ENCODE measurements at regions not wholly inside any gene's neighbourhood (a gene's known extent, or its start where the extent isn't known, plus 50 kb on each side); places are given as distances from the start of the nearest gene placed in this dataset.

DNA sequence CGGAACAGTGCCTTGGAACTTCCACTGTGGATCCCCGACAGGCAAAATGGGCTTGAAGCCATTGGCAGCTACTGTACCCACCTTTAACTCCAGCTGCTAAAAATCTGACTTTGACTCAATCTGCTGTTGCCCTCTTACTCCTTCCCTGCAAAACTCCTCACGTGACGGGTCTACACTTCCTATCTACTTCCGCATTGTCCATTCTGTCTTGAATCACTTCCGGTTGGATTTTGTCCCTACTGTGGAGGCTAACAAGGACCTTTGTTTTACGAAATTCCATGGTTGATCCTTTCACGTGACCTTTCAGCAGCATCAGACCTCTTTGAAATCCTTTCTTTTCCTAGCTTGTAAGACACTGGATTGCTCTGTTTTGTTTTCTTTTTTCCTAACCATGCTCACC lies 268.4 kb downstream of the PRDM2 start:
- no peak for DNase-seq (ENCODE audit: low read depth)

DNA sequence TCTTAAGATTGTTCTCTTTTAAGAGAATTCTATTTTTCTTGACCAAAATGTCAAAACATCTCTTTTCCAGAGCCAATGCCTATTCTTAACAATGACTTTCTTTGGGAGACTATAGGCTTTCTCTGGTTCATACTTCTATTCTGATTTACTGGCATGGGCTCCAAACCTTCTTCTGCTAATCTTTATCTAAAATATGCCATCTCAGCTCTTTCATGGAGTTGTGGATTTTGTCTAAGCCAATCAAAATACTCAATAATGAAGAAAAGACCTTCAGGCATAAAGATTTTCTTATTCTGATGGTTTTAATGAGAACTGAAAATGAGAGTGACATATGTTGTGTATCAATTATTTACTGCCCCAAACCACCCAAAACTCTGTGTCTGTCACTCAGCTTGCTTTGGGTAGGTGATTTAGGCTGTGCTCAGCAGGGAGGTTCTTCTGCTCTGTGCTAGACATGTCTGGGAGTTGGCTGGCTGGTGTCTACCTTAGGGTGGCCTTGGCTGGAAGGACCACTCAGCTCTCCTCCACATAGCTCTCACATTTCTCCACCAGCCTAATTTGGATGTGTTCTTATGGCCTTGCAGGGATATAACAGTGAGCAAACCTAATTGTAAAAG lies 270.8 kb downstream of the PRDM2 start:
- no peak for DNase-seq (ENCODE audit: low read depth)

- no peak for DNase-seq (ENCODE audit: low read depth)
These were observed 276.5 kb downstream of the PRDM2 start for GRCh38 chr1:13976485-13976884.

DNA sequence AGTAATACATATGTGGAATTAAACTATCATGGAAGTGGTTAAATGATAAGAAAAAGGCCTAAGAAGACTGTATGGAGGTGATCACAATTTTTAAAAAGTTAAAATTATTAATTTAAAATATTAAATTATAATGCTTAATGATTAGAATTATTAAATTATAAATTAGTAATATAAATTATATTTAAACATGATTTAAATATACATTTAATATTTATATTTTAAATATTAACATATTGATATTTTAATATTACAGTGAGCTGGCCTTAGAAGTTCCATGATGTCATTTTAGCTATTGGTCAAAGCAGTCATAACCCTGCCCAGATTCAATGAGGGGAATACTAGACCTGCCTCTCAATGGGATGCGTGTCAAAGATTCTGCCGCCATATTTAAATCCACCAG lies 281.2 kb downstream of the PRDM2 start:
- no peak for DNase-seq (ENCODE audit: low read depth)

DNA sequence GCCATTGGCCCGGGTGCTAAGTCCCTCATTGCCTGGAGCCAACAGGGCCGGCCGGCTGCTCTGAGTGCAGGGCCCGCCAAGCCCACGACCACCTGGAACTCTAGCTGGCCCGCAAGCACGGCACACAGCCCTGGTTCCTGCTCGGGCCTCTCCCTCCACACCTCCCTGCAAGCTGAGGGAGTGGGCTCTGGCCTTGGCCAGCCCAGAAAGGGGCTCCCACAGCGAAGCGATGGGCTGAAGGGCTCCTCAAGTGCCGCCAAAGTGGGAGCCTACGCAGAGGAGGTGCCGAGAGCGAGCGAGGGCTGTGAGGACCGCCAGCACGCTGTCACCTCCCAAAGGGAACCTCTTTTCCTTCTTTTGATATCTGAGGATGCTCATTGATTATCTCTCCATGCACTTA lies 283.4 kb downstream of the PRDM2 start:
- DNase-seq (ENCODE audit: low read depth) = no peak

DNA sequence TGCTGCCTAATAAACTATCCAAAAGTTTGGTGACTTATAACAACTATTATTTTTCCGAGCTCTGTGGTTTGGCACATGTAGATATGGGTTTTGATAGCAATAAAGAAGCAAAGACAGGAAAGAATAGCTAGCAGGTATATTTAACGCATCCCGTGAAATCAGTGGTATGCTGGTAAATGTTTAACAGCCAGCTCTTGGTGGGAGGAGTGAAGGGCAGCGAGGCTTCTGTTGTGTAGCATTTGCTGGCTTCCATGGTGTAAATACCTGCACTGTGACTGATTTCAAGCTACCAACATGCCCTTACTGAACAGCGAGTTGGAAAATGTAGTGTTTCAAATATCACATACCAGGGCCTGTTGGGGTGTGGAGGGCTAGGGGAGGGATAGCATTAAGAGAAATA lies 291.0 kb downstream of the PRDM2 start:
- DNase-seq (ENCODE audit: low read depth) = no peak

- no peak for DNase-seq (ENCODE audit: low read depth)
These were observed 292.7 kb downstream of the PRDM2 start for GRCh38 chr1:13992489-13993285.

DNA sequence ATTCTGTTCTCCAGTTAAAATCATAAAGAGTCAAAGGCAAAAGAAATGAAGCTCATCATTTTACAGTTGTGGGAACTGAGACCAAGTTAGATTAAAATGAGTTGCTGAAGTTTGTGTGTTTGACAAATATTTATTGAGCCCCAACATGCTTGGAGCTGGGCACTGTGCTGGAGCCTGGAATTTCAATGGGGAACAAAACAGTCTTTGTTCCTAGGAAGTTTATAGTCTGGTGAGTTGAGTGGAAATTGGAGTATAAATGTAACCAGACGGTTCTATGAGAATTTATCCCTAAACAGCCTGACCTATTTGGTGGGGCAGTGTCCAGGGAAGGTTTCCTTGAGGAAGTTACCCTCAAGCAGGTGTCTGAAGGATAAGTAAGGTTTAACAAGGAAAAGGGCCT lies 294.4 kb downstream of the PRDM2 start:
- no peak for DNase-seq (ENCODE audit: low read depth)

DNA sequence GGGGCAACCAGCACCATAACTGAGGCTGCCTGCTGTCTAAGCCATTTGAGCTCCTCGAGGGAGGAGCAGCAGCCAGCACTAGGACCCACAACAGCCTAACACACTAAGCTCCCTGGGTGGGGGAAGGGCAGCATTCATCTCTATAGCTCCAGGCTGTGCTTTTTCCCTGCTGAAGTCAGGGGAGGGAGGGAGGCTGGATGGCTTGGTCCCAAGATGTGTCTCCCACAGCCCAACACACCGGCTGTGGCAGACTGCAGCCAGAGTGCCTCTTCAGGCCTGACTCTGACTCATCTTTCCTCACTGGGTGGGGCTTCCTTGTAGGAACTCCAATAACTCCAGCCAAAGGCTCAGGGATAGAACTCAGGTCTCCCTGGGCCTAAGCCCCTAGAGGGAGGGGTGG lies 296.3 kb downstream of the PRDM2 start:
- no peak for DNase-seq (ENCODE audit: low read depth)

DNA sequence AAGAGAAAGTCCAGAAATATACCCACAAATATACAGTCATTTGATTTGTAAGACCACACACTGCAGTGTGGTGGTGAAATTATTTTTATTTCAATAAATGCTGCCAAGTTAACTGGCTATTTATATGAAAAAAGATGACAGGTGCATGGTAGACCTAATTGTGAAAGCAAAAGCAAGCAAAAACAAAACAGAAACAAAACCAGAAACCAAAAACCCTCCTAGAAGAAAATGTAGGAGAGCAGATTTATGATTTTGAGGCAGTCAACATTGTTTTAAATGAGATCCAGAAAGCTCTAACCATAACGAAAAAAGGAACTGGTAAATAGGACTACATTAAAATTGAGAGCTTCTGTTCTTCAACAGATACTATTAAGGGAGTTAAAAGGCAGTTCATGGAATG lies 303.6 kb downstream of the PRDM2 start:
- DNase-seq (ENCODE audit: low read depth) = no peak

DNA sequence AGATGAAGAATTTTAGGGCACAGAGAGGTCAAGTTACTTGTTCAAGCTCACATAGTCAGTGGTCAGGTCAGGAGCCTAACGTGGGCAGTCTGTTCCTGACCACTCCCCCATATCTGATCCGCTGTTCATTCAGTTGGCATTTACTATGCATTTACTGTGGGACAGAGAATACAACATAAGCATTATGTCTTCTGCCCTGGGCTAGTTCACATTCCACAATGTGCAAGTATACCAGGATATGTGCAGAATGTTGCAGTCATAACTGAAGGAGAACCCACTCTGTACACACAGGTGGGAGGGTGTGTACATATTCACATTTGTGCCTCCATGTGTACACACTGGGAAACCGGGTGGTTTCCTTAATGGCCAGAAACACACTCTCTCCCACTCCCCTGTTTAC lies 309.6 kb downstream of the PRDM2 start:
- no peak for DNase-seq (ENCODE audit: low read depth)

- DNase-seq (ENCODE audit: low read depth) = no peak
These were observed 310.5 kb downstream of the PRDM2 start for GRCh38 chr1:14010476-14010875.

- DNase-seq (ENCODE audit: low read depth) = no peak
These were observed 311.1 kb downstream of the PRDM2 start for GRCh38 chr1:14011132-14011531.

GRCh38 chr1:14011888-14012287 lies 311.9 kb downstream of the PRDM2 start:
- DNase-seq (ENCODE audit: low read depth) = no peak

DNA sequence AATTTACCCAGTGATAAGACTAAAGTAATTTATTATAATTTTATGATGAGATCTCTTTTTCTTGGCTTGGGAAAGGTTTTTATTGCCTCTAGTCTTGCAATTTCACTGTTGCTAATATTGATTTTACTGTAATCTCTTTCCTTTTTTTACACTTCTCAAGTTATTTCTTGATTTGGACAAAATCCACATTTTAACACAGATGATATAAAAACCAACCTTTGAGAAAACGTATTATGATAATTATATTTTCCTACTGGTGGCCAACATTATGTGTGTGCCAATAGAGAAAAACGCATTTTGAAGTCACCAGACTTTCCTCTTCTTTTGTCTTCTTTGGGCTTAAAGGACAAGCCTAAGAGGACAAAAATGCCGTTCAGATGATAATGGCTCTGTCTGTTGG lies 314.9 kb downstream of the PRDM2 start:
- DNase-seq (ENCODE audit: low read depth) = no peak

GRCh38 chr1:14015917-14016316 lies 315.9 kb downstream of the PRDM2 start:
- no peak for DNase-seq (ENCODE audit: low read depth)

GRCh38 chr1:14017531-14017961 lies 317.6 kb downstream of the PRDM2 start:
- DNase-seq (ENCODE audit: low read depth) = no peak

- DNase-seq (ENCODE audit: low read depth) = no peak
These were observed 319.5 kb downstream of the PRDM2 start for GRCh38 chr1:14019461-14019860.

DNA sequence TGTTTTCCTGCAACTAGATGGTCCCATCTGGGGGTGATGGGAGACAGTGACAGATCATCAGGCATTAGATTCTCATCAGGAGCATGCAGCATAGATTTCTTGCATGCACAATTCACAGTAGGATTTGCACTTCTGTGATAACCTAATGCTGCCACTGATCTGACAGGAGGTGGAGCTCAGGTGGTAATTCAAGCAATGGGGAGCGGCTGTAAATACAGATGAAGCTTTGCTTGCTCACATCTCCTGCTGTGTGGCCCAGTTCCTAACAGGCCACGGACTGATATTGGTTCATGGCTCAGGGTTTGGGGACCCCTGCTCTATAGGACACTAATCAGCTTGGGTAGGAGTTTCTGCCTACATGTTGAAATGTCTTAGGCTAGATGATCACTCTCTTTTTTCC lies 320.0 kb downstream of the PRDM2 start:
- DNase-seq (ENCODE audit: low read depth) = no peak

DNA sequence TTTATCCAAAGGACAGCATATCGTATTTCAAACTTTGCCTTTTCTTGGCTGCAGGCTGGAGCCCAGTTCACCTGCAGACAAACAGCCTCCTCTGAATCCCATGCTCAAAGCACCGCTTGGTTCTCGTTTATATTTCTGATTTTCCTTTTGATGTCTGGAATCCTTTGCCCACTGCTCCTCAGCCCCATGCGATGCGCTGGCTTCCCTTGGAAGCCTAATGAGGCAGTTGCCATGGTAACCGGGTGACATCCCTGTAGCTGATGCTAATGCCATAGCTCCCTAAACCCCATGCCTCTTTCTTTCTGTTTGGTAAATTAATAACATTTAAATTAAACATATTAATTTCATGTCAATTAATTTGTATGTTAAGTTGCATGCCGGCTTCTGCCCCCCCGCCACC lies 327.1 kb downstream of the PRDM2 start:
- DNase-seq (ENCODE audit: low read depth) = no peak

DNA sequence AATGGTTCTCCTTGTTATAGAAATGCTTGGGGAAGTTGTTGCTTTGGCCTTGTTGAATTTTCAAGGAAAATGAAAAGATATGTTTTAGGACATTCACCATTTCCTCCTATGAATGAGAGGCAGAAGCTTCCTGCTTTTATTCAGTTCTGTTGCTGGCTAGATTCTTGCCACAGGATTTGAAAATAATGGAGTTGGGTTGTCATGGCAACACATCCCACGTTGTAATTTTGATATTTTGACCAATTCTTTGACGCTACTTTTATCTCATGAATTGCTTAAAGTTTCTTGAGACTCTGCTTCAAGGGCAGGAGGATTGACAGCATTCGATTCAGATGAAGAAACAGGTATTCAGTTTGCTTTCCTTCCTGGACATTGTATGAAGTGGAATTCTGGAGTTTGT lies 331.5 kb downstream of the PRDM2 start:
- no peak for DNase-seq (ENCODE audit: low read depth)

GRCh38 chr1:14034506-14034905 lies 334.5 kb downstream of the PRDM2 start:
- DNase-seq (ENCODE audit: low read depth) = no peak

- no peak for DNase-seq (ENCODE audit: low read depth)
These were observed 337.3 kb downstream of the PRDM2 start for GRCh38 chr1:14037101-14037847.

Measured in stimulated activated CD4-positive, alpha-beta T cell treated with anti-CD3 and anti-CD28 coated beads, Interleukin-2, amount 100 ng/mL, for 4 hours (primary cell).